ENCODE measurements at regions not wholly inside any gene's neighbourhood (a gene's known extent, or its start where the extent isn't known, plus 50 kb on each side); places are given as distances from the start of the nearest gene placed in this dataset.

DNA sequence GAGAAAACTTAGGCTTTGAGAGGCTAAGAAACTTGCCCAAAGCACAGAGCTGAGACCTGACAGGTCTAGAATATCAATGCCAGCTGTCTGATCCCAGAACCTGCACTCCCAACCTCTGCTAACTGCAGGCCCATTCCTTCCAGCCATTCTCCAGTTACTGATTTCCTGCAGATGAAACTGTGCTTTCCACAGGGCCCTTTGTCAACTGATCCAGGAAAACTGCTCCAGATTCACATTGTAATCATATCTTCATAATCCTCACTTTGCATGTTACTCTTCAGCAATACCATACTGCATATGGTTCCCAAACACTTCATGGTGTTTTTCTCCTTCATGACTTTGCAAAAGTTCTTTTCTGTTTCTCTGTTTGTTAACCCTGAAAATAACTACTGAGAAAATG lies 100.6 kb downstream of the RAP2A start:
- no peak overlapping the region for H3K27ac Mint-ChIP-seq
- Histone ChIP-seq H3K9me3 (ENCODE audit: control insufficient read depth, low read length) (no peaks in the 10 kb centered on the region), H3K27ac (ENCODE audit: low read depth, low read length) (no peak overlapping the region)

DNA sequence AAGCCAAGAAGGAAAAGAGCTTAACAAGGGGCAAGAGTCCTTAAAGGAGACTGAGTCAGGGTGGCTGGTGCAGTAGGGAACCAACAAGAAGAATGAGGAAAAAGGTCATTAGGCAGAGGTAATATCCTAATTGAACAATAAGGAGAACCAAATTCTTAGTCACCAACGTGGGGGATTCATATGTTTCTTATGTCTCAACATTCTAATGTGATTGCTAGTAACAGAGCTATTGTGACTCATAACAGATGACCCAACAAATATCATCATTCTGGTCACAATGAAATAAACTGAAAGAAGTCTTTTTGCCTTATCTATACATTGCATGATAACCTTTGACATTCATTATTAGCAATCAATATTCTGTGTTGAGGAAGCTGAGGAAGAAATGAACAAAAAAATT lies 101.6 kb downstream of the RAP2A start:
- Mint-ChIP-seq H3K4me3 (no peak overlapping the region), H3K9me3 (no peaks in the 10 kb centered on the region), H3K4me1 (peaks cover 5% of the 10 kb centered on the region), H3K27me3 (ENCODE audit: insufficient read depth) (no peaks in the 10 kb centered on the region), H3K36me3 (ENCODE audit: low read depth) (peaks cover 4% of the 10 kb centered on the region), H3K27ac (no peak overlapping the region)
- Histone ChIP-seq H3K36me3 (ENCODE audit: control insufficient read depth, insufficient read depth, low read length) (no peaks in the 10 kb centered on the region), H3K9ac (ENCODE audit: extremely low read depth, low read length, poor library complexity, severe bottlenecking) (no peak overlapping the region), H3K4me1 (ENCODE audit: control insufficient read depth, insufficient read depth, low read length) (no peaks in the 10 kb centered on the region), H3K27ac (ENCODE audit: low read depth, low read length) (no peak overlapping the region), H3K27me3 (ENCODE audit: control insufficient read depth, insufficient read depth, low read length, poor library complexity, severe bottlenecking) (no peaks in the 10 kb centered on the region), H3K9me3 (ENCODE audit: control insufficient read depth, low read length) (no peaks in the 10 kb centered on the region), H3K4me3 (ENCODE audit: low read length) (no peak overlapping the region)
- 67 to 100% methylated on average over 1 of the region's 1 CpG for WGBS, 2 experiments (ENCODE audit: insufficient coverage in 1 of 2, insufficient read length in 1 of 2)
- TF ChIP-seq, protein P1, sequence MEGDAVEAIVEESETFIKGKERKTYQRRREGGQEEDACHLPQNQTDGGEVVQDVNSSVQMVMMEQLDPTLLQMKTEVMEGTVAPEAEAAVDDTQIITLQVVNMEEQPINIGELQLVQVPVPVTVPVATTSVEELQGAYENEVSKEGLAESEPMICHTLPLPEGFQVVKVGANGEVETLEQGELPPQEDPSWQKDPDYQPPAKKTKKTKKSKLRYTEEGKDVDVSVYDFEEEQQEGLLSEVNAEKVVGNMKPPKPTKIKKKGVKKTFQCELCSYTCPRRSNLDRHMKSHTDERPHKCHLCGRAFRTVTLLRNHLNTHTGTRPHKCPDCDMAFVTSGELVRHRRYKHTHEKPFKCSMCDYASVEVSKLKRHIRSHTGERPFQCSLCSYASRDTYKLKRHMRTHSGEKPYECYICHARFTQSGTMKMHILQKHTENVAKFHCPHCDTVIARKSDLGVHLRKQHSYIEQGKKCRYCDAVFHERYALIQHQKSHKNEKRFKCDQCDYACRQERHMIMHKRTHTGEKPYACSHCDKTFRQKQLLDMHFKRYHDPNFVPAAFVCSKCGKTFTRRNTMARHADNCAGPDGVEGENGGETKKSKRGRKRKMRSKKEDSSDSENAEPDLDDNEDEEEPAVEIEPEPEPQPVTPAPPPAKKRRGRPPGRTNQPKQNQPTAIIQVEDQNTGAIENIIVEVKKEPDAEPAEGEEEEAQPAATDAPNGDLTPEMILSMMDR (conservative IDR thresholded peaks at IDR 0.05), result no peak
- no peak for DNase-seq

More for the DNA sequence above, 100.6 kb downstream of the RAP2A start:
- no peak for DNase-seq
- no peaks in the 10 kb centered on the region for H3K27me3 ChIP-seq (ENCODE audit: control insufficient read depth, insufficient read depth, low read length, poor library complexity, severe bottlenecking)
- no peaks in the 10 kb centered on the region for H3K9me3 Mint-ChIP-seq
- H3K4me1 ChIP-seq (ENCODE audit: control insufficient read depth, insufficient read depth, low read length), result no peaks in the 10 kb centered on the region
- H3K36me3 Mint-ChIP-seq (ENCODE audit: low read depth), result peaks cover 5% of the 10 kb centered on the region
- TF ChIP-seq, protein P1 (conservative IDR thresholded peaks at IDR 0.05), result no peak
- peaks cover 5% of the 10 kb centered on the region for H3K4me1 Mint-ChIP-seq
- no peak overlapping the region for H3K9ac ChIP-seq (ENCODE audit: extremely low read depth, low read length, poor library complexity, severe bottlenecking)
- H3K4me3 Mint-ChIP-seq, result no peak overlapping the region
- H3K4me3 ChIP-seq (ENCODE audit: low read length), result no peak overlapping the region
- H3K27me3 Mint-ChIP-seq (ENCODE audit: insufficient read depth), result no peaks in the 10 kb centered on the region
- H3K36me3 ChIP-seq (ENCODE audit: control insufficient read depth, insufficient read depth, low read length), result no peaks in the 10 kb centered on the region

DNA sequence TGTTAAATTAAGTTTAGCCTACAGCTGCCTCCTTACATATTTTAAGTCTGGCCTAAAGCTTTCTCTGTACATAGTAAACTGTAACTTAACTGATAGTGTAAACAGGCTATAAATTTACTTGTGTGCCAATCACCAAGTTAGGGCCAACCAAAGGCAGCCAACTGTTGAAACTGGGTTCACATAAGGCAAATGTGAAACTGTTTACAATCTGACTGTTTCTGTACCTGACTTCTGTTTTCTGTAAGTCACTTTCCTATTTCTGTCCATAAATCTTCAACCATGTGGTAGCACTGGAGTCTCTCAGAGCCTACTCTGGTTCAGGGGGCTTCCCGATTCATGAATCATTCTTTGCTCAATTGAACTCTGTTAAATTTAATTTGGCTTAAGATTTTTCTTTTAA lies 103.1 kb downstream of the RAP2A start:
- no peak overlapping the region for H3K9ac ChIP-seq (ENCODE audit: extremely low read depth, low read length, poor library complexity, severe bottlenecking)
- no peaks in the 10 kb centered on the region for H3K27me3 ChIP-seq (ENCODE audit: control insufficient read depth, insufficient read depth, low read length, poor library complexity, severe bottlenecking)
- Mint-ChIP-seq H3K27ac (no peak overlapping the region), H3K9me3 (no peaks in the 10 kb centered on the region), H3K4me3 (no peak overlapping the region), H3K27me3 (ENCODE audit: insufficient read depth) (no peaks in the 10 kb centered on the region), H3K36me3 (ENCODE audit: low read depth) (peaks cover 2% of the 10 kb centered on the region), H3K4me1 (peaks cover 5% of the 10 kb centered on the region)
- TF ChIP-seq, protein P1 (conservative IDR thresholded peaks at IDR 0.05), result no peak
- DNase-seq, result no peak
- H3K9me3 ChIP-seq (ENCODE audit: control insufficient read depth, low read length), result no peaks in the 10 kb centered on the region
- H3K4me3 ChIP-seq (ENCODE audit: low read length), result no peak overlapping the region
- no peak overlapping the region for H3K27ac ChIP-seq (ENCODE audit: low read depth, low read length)
- H3K36me3 ChIP-seq (ENCODE audit: control insufficient read depth, insufficient read depth, low read length), result no peaks in the 10 kb centered on the region
- H3K4me1 ChIP-seq (ENCODE audit: control insufficient read depth, insufficient read depth, low read length), result no peaks in the 10 kb centered on the region
- WGBS, 2 experiments (ENCODE audit: insufficient coverage in 1 of 2, insufficient read length in 1 of 2), result 92 to 100% methylated on average over 1 of the region's 1 CpG

Measured in endodermal cell (in vitro differentiated cells).